NCI-H2171 treated with DMSO at 0.1 percent for 48 hours (cell line): ENCODE measurements at regions not wholly inside any gene's neighbourhood (a gene's known extent, or its start where the extent isn't known, plus 50 kb on each side); places are given as distances from the start of the nearest gene placed in this dataset.

Source experiments
- DNase-seq: peaks from one replicate; lab custom pipeline; 2025; lab: John Stamatoyannopoulos, UW

GRCh38 chr9:2311920-2312319, 296.8 kb downstream of the SMARCA2 start:
- no peak for DNase-seq

- no peak for DNase-seq
Observed at GRCh38 chr9:2313512-2313911, 298.4 kb downstream of the SMARCA2 start.

- DNase-seq, result no peak
Observed at GRCh38 chr9:2317591-2317990, 302.4 kb downstream of the SMARCA2 start.

GRCh38 chr9:2319421-2319820, 302.2 kb upstream of the VLDLR start:
- no peak for DNase-seq

GRCh38 chr9:2320114-2320513, 301.5 kb upstream of the VLDLR start:
- no peak for DNase-seq

GRCh38 chr9:2320632-2321031, 301.0 kb upstream of the VLDLR start:
- no peak for DNase-seq

- no peak for DNase-seq
Observed at GRCh38 chr9:2321523-2322148, 300.0 kb upstream of the VLDLR start.

GRCh38 chr9:2324742-2325141, 296.8 kb upstream of the VLDLR start:
- no peak for DNase-seq

GRCh38 chr9:2332663-2333062, 288.9 kb upstream of the VLDLR start:
- DNase-seq, result no peak

- no peak for DNase-seq
Observed at GRCh38 chr9:2335260-2335659, 286.3 kb upstream of the VLDLR start.

- no peak for DNase-seq
Observed at GRCh38 chr9:2336055-2336454, 285.5 kb upstream of the VLDLR start.

GRCh38 chr9:2337131-2337530, 284.5 kb upstream of the VLDLR start:
- no peak for DNase-seq

- no peak for DNase-seq
Observed at GRCh38 chr9:2337627-2338026, 284.0 kb upstream of the VLDLR start.

- DNase-seq, result no peak
Observed at GRCh38 chr9:2338777-2339365, 282.7 kb upstream of the VLDLR start.

GRCh38 chr9:2339416-2339815, 282.2 kb upstream of the VLDLR start:
- no peak for DNase-seq

GRCh38 chr9:2340046-2340760, 281.4 kb upstream of the VLDLR start:
- peak; percentile 15 for DNase-seq

- DNase-seq, result no peak
Observed at GRCh38 chr9:2341126-2341525, 280.5 kb upstream of the VLDLR start.

GRCh38 chr9:2341956-2342355, 279.6 kb upstream of the VLDLR start:
- no peak for DNase-seq

GRCh38 chr9:2343756-2344155, 277.8 kb upstream of the VLDLR start:
- DNase-seq, result no peak

GRCh38 chr9:2344436-2344835, 277.2 kb upstream of the VLDLR start:
- no peak for DNase-seq

GRCh38 chr9:2345013-2345412, 276.6 kb upstream of the VLDLR start:
- DNase-seq, result no peak

GRCh38 chr9:2346277-2346913, 275.2 kb upstream of the VLDLR start:
- no peak for DNase-seq

- DNase-seq, result no peak
Observed at GRCh38 chr9:2351324-2351723, 270.3 kb upstream of the VLDLR start.
